ENCODE measurements at regions not wholly inside any gene's neighbourhood (a gene's known extent, or its start where the extent isn't known, plus 50 kb on each side); places are given as distances from the start of the nearest gene placed in this dataset.

DNA sequence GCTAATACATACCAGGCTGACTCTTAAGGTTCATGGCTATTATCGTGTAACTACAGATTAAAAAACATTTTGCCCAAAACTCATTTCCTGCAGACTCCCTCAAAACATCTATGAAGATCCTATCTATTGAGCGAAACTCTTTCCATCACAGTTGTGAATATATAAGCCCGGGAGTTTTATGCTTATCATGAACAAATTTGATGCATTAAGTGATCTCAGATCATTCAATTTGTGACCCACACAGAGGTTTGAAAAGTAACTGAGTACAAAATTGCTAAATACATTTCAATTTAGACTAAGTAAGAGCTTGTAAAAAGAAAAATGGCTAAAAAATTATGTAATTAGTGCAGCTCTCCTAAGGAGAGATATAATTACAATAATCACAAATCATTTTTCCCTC, 1228.8 kb upstream of the TENM4 start:
- TF ChIP-seq POLR2A (IDR thresholded peaks at IDR 0.05; ENCODE audit: low read depth, low read length) (no peak), SMC3 (IDR thresholded peaks at IDR 0.05; ENCODE audit: low read depth, low read length) (no peak), CTCF (conservative IDR thresholded peaks at IDR 0.05; ENCODE audit: low read depth, low read length) (no peak), CHD1 (IDR thresholded peaks at IDR 0.05; ENCODE audit: low read depth, low read length) (no peak), NFE2L2 (IDR thresholded peaks at IDR 0.05; ENCODE audit: low read depth, low read length) (no peak), BHLHE40 (IDR thresholded peaks at IDR 0.05; ENCODE audit: low read depth, low read length) (no peak), USF2 (IDR thresholded peaks at IDR 0.05; ENCODE audit: low read depth, low read length) (no peak)
- H2AK5ac ChIP-seq (ENCODE audit: low read depth, low read length): no peak overlapping the region
- no peak overlapping the region for H3K27ac ChIP-seq (ENCODE audit: insufficient read depth, low read length)
- no peak overlapping the region for H2BK15ac ChIP-seq (ENCODE audit: low read depth, low read length)
- H3K4me1 ChIP-seq (ENCODE audit: control insufficient read depth, insufficient read depth, low read length): no peaks in the 10 kb centered on the region
- no peak overlapping the region for H2BK5ac ChIP-seq (ENCODE audit: low read depth, low read length, poor library complexity, severe bottlenecking)
- no peak for DNase-seq
- no peak overlapping the region for H3K4me3 ChIP-seq (ENCODE audit: insufficient read depth, low read depth, low read length)
- no peak overlapping the region for H3K14ac ChIP-seq (replicated peaks; ENCODE audit: low read depth, low read length)
- H3K56ac ChIP-seq (ENCODE audit: extremely low read depth, insufficient read depth, low read length): no peak overlapping the region
- H4K20me1 ChIP-seq (ENCODE audit: insufficient read depth, low read length): no peaks in the 10 kb centered on the region
- H3K36me3 ChIP-seq (ENCODE audit: control insufficient read depth, insufficient read depth, low read length): no peaks in the 10 kb centered on the region
- no peaks in the 10 kb centered on the region for H3K9me1 ChIP-seq (ENCODE audit: insufficient read depth, low read length)
- no peak overlapping the region for H3K18ac ChIP-seq (ENCODE audit: low read depth, low read length)
- CTCF ChIA-PET: no interaction called here
- no TSS peak for BruUV-seq (replicated peaks)
- no peaks in the 10 kb centered on the region for H3K9me3 ChIP-seq (ENCODE audit: control insufficient read depth, insufficient read depth, low read length)
- H2BK20ac ChIP-seq (ENCODE audit: low read depth, low read length): no peak overlapping the region
- ATAC-seq (ENCODE audit: low read depth): no peak
- H3K27me3 ChIP-seq (ENCODE audit: control insufficient read depth, insufficient read depth, low read length): no peaks in the 10 kb centered on the region
- no peak overlapping the region for H3K4me2 ChIP-seq (ENCODE audit: low read depth, low read length)
- POLR2A ChIA-PET (ENCODE audit: unreplicated experiment): no interaction called here
- intact Hi-C loops (cut with micrococcal nuclease): no loop called here
- H2AK9ac ChIP-seq (replicated peaks; ENCODE audit: low read depth, low read length, poor library complexity): no peak overlapping the region
- H3K4ac ChIP-seq (ENCODE audit: low read depth, low read length): no peak overlapping the region
- in situ Hi-C loops (cut with MboI; ENCODE audit: low sequenced_read_pairs): no loop called here
- H4K8ac ChIP-seq (ENCODE audit: low read depth in 2 of 2, low read length in 2 of 2): no peak overlapping the region
- dilution Hi-C loops (cut with HindIII; ENCODE audit: low sequenced_read_pairs, unreplicated experiment): no loop called here
- H3K23ac ChIP-seq (ENCODE audit: low read depth, low read length): no peak overlapping the region
- H3K79me1 ChIP-seq (ENCODE audit: low read depth in 1 of 2, low read length in 2 of 2): no peaks in the 10 kb centered on the region
- H4K91ac ChIP-seq (ENCODE audit: insufficient read depth, low read depth, low read length): no peak overlapping the region
- H2BK120ac ChIP-seq (ENCODE audit: low read depth, low read length): no peak overlapping the region
- no peak overlapping the region for H2AFZ ChIP-seq (replicated peaks; ENCODE audit: low read length, poor library complexity)
- WGBS, 2 experiments (ENCODE audit: extremely low coverage in 2 of 2, insufficient read length in 1 of 2): no CpG with 5 or more reads among the region's 3 CpGs
- H3K9ac ChIP-seq (ENCODE audit: low read depth, low read length): no peak overlapping the region
- no peak overlapping the region for H4K5ac ChIP-seq (ENCODE audit: low read depth, low read length)
